ENCODE measurements at regions not wholly inside any gene's neighbourhood (a gene's known extent, or its start where the extent isn't known, plus 50 kb on each side); places are given as distances from the start of the nearest gene placed in this dataset.

DNA sequence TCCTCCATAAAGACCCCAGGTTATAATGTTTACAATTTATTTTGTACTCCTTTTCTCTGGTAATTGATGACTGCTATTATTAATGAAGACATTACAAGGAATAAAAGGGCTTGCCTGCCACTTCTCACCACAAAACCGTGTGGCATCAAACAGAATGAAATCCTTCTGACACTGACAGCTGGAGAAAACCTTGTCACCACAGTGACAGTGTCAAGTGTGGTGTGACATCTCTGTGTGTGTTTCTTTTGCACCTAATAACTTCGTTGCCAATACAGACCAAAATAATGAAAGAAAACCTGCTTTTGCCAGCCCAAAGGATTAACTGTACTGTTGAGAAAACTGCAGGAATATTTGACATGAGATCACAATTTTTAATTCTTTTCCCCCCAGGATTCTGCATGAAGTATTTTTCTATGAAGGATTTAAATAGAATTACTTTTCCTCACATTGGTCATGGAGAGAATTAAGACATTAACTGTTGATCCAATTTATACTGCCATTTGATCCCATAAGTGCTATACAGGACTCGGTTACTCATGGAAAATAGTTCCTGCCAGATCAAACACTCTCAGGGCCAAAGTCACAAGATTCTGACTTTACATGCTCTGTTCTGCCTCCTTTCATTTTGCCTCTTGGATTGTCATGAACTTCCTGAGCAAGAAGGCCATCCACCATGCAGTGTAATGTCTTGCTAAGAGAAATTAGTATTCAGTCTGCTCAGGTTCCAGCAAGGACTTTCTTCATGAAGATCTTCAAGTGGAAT is 60.4 kb upstream of the IFNG-AS1 start:
- TF ChIP-seq ZNF223 (tag by site-specific recombination; IDR thresholded peaks at IDR 0.05) (no peak), KLF1 (tag by site-specific recombination; IDR thresholded peaks at IDR 0.05) (no peak), ZNF112 (tag by site-specific recombination; IDR thresholded peaks at IDR 0.05) (no peak), TRIM28 (IDR thresholded peaks at IDR 0.05; ENCODE audit: borderline replicate concordance, low read length) (no peak), ZNF23 (tag by site-specific recombination; IDR thresholded peaks at IDR 0.05; ENCODE audit: borderline replicate concordance) (no peak)
- TF ChIP-seq, protein P1, sequence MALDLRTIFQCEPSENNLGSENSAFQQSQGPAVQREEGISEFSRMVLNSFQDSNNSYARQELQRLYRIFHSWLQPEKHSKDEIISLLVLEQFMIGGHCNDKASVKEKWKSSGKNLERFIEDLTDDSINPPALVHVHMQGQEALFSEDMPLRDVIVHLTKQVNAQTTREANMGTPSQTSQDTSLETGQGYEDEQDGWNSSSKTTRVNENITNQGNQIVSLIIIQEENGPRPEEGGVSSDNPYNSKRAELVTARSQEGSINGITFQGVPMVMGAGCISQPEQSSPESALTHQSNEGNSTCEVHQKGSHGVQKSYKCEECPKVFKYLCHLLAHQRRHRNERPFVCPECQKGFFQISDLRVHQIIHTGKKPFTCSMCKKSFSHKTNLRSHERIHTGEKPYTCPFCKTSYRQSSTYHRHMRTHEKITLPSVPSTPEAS (tag by site-specific recombination; IDR thresholded peaks at IDR 0.05): no peak
- TF ChIP-seq, protein P2, sequence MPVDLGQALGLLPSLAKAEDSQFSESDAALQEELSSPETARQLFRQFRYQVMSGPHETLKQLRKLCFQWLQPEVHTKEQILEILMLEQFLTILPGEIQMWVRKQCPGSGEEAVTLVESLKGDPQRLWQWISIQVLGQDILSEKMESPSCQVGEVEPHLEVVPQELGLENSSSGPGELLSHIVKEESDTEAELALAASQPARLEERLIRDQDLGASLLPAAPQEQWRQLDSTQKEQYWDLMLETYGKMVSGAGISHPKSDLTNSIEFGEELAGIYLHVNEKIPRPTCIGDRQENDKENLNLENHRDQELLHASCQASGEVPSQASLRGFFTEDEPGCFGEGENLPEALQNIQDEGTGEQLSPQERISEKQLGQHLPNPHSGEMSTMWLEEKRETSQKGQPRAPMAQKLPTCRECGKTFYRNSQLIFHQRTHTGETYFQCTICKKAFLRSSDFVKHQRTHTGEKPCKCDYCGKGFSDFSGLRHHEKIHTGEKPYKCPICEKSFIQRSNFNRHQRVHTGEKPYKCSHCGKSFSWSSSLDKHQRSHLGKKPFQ (tag by site-specific recombination; IDR thresholded peaks at IDR 0.05): no peak
- TF ChIP-seq, protein P3, sequence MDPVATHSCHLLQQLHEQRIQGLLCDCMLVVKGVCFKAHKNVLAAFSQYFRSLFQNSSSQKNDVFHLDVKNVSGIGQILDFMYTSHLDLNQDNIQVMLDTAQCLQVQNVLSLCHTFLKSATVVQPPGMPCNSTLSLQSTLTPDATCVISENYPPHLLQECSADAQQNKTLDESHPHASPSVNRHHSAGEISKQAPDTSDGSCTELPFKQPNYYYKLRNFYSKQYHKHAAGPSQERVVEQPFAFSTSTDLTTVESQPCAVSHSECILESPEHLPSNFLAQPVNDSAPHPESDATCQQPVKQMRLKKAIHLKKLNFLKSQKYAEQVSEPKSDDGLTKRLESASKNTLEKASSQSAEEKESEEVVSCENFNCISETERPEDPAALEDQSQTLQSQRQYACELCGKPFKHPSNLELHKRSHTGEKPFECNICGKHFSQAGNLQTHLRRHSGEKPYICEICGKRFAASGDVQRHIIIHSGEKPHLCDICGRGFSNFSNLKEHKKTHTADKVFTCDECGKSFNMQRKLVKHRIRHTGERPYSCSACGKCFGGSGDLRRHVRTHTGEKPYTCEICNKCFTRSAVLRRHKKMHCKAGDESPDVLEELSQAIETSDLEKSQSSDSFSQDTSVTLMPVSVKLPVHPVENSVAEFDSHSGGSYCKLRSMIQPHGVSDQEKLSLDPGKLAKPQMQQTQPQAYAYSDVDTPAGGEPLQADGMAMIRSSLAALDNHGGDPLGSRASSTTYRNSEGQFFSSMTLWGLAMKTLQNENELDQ (tag by site-specific recombination; IDR thresholded peaks at IDR 0.05; ENCODE audit: low read depth): no peak
- TF ChIP-seq, protein P4, sequence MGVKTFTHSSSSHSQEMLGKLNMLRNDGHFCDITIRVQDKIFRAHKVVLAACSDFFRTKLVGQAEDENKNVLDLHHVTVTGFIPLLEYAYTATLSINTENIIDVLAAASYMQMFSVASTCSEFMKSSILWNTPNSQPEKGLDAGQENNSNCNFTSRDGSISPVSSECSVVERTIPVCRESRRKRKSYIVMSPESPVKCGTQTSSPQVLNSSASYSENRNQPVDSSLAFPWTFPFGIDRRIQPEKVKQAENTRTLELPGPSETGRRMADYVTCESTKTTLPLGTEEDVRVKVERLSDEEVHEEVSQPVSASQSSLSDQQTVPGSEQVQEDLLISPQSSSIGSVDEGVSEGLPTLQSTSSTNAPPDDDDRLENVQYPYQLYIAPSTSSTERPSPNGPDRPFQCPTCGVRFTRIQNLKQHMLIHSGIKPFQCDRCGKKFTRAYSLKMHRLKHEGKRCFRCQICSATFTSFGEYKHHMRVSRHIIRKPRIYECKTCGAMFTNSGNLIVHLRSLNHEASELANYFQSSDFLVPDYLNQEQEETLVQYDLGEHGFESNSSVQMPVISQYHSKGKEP (tag by site-specific recombination; IDR thresholded peaks at IDR 0.05): no peak
- Histone ChIP-seq H3K4me3 (ENCODE audit: low read depth, low read length) (no peak overlapping the region), H3K27ac (ENCODE audit: extremely low read depth, low read depth, low read length) (no peak overlapping the region), H3K4me1 (ENCODE audit: control insufficient read depth, insufficient read depth, low read length) (peaks cover 6% of the 10 kb centered on the region), H3K9me3 (ENCODE audit: control insufficient read depth, insufficient read depth, low read depth, low read length) (no peaks in the 10 kb centered on the region), H3K36me3 (ENCODE audit: control insufficient read depth in 2 of 2, insufficient read depth in 1 of 2, low read length in 2 of 2) (no peaks in the 10 kb centered on the region)
- POLR2A ChIA-PET: no interaction called here
- CTCF ChIA-PET: no interaction called here

DNA sequence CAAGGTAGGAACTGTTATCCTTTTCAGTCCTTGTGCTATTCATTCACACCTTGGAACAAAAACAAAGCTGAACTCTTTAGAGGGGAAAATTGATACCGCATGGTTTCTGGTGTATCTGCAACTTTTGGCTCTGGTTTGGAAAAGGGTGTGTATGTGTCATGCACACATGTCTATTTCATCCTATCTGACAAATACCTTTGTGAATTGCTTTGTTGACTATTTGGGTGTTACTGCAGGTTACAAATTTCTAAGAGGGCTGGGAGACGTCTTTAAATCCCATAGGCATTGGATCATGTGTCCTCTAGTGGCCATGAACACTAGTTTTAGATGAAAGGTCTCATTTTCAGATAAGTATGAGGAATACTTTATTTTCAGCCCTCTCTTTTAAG is 59.9 kb upstream of the IFNG-AS1 start:
- H3K4me3 ChIP-seq (ENCODE audit: low read depth, low read length): no peak overlapping the region
- TF ChIP-seq, protein P5, sequence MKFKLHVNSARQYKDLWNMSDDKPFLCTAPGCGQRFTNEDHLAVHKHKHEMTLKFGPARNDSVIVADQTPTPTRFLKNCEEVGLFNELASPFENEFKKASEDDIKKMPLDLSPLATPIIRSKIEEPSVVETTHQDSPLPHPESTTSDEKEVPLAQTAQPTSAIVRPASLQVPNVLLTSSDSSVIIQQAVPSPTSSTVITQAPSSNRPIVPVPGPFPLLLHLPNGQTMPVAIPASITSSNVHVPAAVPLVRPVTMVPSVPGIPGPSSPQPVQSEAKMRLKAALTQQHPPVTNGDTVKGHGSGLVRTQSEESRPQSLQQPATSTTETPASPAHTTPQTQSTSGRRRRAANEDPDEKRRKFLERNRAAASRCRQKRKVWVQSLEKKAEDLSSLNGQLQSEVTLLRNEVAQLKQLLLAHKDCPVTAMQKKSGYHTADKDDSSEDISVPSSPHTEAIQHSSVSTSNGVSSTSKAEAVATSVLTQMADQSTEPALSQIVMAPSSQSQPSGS (tag by site-specific recombination; IDR thresholded peaks at IDR 0.05; ENCODE audit: low read depth): no peak
- TF ChIP-seq OVOL3 (tag by site-specific recombination; IDR thresholded peaks at IDR 0.05) (no peak), ZNF521 (tag by site-specific recombination; IDR thresholded peaks at IDR 0.05) (no peak), ZNF560 (tag by site-specific recombination; IDR thresholded peaks at IDR 0.05; ENCODE audit: borderline replicate concordance) (no peak), ZNF324 (tag by site-specific recombination; IDR thresholded peaks at IDR 0.05) (no peak), ZNF600 (tag by site-specific recombination; IDR thresholded peaks at IDR 0.05) (no peak), ZBTB20 (tag by site-specific recombination; IDR thresholded peaks at IDR 0.05) (no peak), ZNF658 (tag by site-specific recombination; IDR thresholded peaks at IDR 0.05) (no peak), ZNF501 (tag by site-specific recombination; IDR thresholded peaks at IDR 0.05) (no peak), SETDB1 (IDR thresholded peaks at IDR 0.05; ENCODE audit: insufficient read length, low read length) (no peak), ZNF548 (tag by site-specific recombination; IDR thresholded peaks at IDR 0.05) (no peak), ZBTB1 (tag by site-specific recombination; IDR thresholded peaks at IDR 0.05) (no peak), ZNF24 (tag by site-specific recombination; IDR thresholded peaks at IDR 0.05) (no peak), ZNF221 (tag by site-specific recombination; IDR thresholded peaks at IDR 0.05; ENCODE audit: borderline replicate concordance) (no peak), GLIS2 (tag by site-specific recombination; IDR thresholded peaks at IDR 0.05) (no peak)
- TF ChIP-seq, protein P6, sequence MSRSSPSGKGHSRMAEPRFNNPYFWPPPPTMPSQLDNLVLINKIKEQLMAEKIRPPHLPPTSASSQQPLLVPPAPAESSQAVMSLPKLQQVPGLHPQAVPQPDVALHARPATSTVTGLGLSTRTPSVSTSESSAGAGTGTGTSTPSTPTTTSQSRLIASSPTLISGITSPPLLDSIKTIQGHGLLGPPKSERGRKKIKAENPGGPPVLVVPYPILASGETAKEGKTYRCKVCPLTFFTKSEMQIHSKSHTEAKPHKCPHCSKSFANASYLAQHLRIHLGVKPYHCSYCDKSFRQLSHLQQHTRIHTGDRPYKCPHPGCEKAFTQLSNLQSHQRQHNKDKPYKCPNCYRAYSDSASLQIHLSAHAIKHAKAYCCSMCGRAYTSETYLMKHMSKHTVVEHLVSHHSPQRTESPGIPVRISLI (tag by site-specific recombination; IDR thresholded peaks at IDR 0.05): no peak
- no peaks in the 10 kb centered on the region for H3K36me3 ChIP-seq (ENCODE audit: control insufficient read depth in 2 of 2, insufficient read depth in 1 of 2, low read length in 2 of 2)
- ChIA-PET POLR2A (no interaction called here), CTCF (interaction anchor here (1.0 kb wide), 1 partner anchor 8 kb away, joined by 4 read pairs; no protein-coding TSS in a partner anchor)
- H3K4me1 ChIP-seq (ENCODE audit: control insufficient read depth, insufficient read depth, low read length): peaks cover 6% of the 10 kb centered on the region
- H3K27ac ChIP-seq (ENCODE audit: extremely low read depth, low read depth, low read length): no peak overlapping the region
- no peaks in the 10 kb centered on the region for H3K9me3 ChIP-seq (ENCODE audit: control insufficient read depth, insufficient read depth, low read depth, low read length)

All from HEK293 (cell line).